ENCODE measurements at regions not wholly inside any gene's neighbourhood (a gene's known extent, or its start where the extent isn't known, plus 50 kb on each side); places are given as distances from the start of the nearest gene placed in this dataset.

DNA sequence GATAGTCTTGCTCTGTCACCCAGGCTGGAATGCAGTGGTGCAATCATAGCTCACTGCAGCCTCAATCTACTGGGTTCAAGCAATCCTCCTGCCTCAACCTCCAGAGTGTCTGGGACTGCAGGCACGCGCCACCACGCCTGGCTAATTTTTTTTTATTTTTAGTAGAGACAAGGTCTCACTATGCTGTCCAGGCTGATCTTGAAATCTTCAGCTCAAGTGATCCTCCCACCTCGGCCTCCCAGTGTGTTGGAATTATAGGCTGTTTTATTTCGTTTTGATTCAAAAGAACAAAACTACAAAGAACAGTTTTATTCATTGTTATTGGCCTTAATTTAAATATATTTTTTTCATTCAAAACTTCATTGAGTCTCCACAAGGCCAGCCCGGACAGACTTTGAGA, 109.8 kb upstream of the NFE2L3 start:
- peaks cover 0 to 15% (median 0%) of the 10 kb centered on the region in 3 donors for H3K4me1 ChIP-seq
- peaks cover 13% of the 10 kb centered on the region for H3K27me3 ChIP-seq
- no peak overlapping the region for H3K27ac ChIP-seq
- no peak overlapping the region for H3K4me3 ChIP-seq
- no peak for ATAC-seq
- H3K36me3 ChIP-seq = no peaks in the 10 kb centered on the region
- TF ChIP-seq CTCF (IDR thresholded peaks at IDR 0.05) (no peak), POLR2A (IDR thresholded peaks at IDR 0.05) (no peak), POLR2AphosphoS5 (IDR thresholded peaks at IDR 0.05) (no peak), EP300 (IDR thresholded peaks at IDR 0.05) (no peak)
- WGBS, 2 donors (ENCODE audit: low coverage in 1 of 2) = 73 to 87% methylated on average over 3 to 6 of the region's 6 CpGs
- no peaks in the 10 kb centered on the region for H3K9me3 ChIP-seq

DNA sequence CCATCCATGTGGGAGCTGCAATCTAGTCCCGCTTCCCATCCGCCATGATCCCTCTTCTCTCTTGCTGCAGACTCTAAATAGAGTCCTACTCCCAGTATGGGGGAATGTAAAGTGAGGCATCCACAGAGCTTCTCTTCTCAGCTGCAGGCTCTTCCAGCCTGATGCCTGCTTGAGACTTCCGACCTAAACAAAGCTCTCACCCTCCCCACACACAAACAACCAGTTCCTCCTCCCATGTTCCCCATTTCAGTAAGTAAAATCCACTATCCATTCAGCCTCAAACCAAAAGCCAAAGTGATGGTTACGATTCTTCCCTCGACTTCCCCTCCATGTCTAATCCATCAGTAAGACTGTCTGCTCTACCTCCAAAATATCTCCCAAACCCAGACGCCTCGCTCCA, 108.2 kb upstream of the NFE2L3 start:
- Histone ChIP-seq H3K36me3 (no peaks in the 10 kb centered on the region), H3K27ac (no peak overlapping the region), H3K4me1 (peaks cover 0 to 5% (median 0%) of the 10 kb centered on the region in 3 donors), H3K27me3 (peaks cover 13% of the 10 kb centered on the region), H3K9me3 (no peaks in the 10 kb centered on the region), H3K4me3 (no peak overlapping the region)
- 95% methylated on average over 4 to 7 of the region's 7 CpGs for WGBS, 2 donors (ENCODE audit: low coverage in 1 of 2)
- no peak for TF ChIP-seq POLR2A (IDR thresholded peaks at IDR 0.05)
- no peak for TF ChIP-seq EP300 (IDR thresholded peaks at IDR 0.05)
- no peak for TF ChIP-seq POLR2AphosphoS5 (IDR thresholded peaks at IDR 0.05)
- no peak for ATAC-seq

- no peak for ATAC-seq
- no peak for TF ChIP-seq EP300 (IDR thresholded peaks at IDR 0.05)
- TF ChIP-seq CTCF (IDR thresholded peaks at IDR 0.05) = no peak
- TF ChIP-seq POLR2AphosphoS5 (IDR thresholded peaks at IDR 0.05) = no peak
- no peak for TF ChIP-seq POLR2A (IDR thresholded peaks at IDR 0.05)
- H3K4me3 ChIP-seq = no peak overlapping the region
- H3K27ac ChIP-seq = no peak overlapping the region
- WGBS, 2 donors (ENCODE audit: low coverage in 1 of 2) = 64 to 93% methylated on average over 4 to 5 of the region's 5 CpGs
- peaks cover 13% of the 10 kb centered on the region for H3K27me3 ChIP-seq
- H3K4me1 ChIP-seq = no peaks in the 10 kb centered on the region
- H3K9me3 ChIP-seq = no peaks in the 10 kb centered on the region
- no peaks in the 10 kb centered on the region for H3K36me3 ChIP-seq
These were observed 107.7 kb upstream of the NFE2L3 start for GRCh38 chr7:26044320-26044719.

- Histone ChIP-seq H3K4me3 (no peak overlapping the region), H3K4me1 (no peaks in the 10 kb centered on the region), H3K27me3 (peaks cover 9% of the 10 kb centered on the region), H3K27ac (no peak overlapping the region), H3K36me3 (no peaks in the 10 kb centered on the region), H3K9me3 (peaks cover 0 to under 1% (median 0%) of the 10 kb centered on the region in 3 donors)
- no peak for ATAC-seq
- TF ChIP-seq EP300 (IDR thresholded peaks at IDR 0.05) (no peak), POLR2A (IDR thresholded peaks at IDR 0.05) (no peak), POLR2AphosphoS5 (IDR thresholded peaks at IDR 0.05) (no peak), CTCF (IDR thresholded peaks at IDR 0.05) (no peak)
- 77 to 83% methylated on average over 1 to 3 of the region's 3 CpGs for WGBS, 2 donors (ENCODE audit: low coverage in 1 of 2)
These were observed 105.8 kb upstream of the NFE2L3 start for GRCh38 chr7:26046150-26046549.

GRCh38 chr7:26046878-26047277, 105.1 kb upstream of the NFE2L3 start:
- TF ChIP-seq CTCF (IDR thresholded peaks at IDR 0.05) (no peak), POLR2AphosphoS5 (IDR thresholded peaks at IDR 0.05) (no peak), EP300 (IDR thresholded peaks at IDR 0.05) (no peak), POLR2A (IDR thresholded peaks at IDR 0.05) (no peak)
- Histone ChIP-seq H3K4me1 (no peaks in the 10 kb centered on the region), H3K36me3 (no peaks in the 10 kb centered on the region), H3K9me3 (peaks cover 0 to 8% (median 0%) of the 10 kb centered on the region in 3 donors), H3K27ac (no peak overlapping the region), H3K4me3 (no peak overlapping the region), H3K27me3 (peaks cover 10% of the 10 kb centered on the region)
- 88 to 100% methylated on average over 1 of the region's 1 CpG for WGBS, 2 donors (ENCODE audit: low coverage in 1 of 2)
- no peak for ATAC-seq

All from gastroesophageal sphincter (tissue), 4 donors.